IMR-90 (cell line): ENCODE measurements at regions not wholly inside any gene's neighbourhood (a gene's known extent, or its start where the extent isn't known, plus 50 kb on each side); places are given as distances from the start of the nearest gene placed in this dataset.

Source experiments
- MAZ ChIP-seq: IDR thresholded peaks from 2 replicates; pipeline ENCODE4 v1.6.1; 2012; ENCODE audit warnings: low read depth, mild to moderate bottlenecking, low read length, improper control_type of control experiment, moderate library complexity, borderline replicate concordance
- RAD21 ChIP-seq: IDR thresholded peaks from 2 replicates; pipeline ENCODE4 v1.6.1; 2012; ENCODE audit warnings: low read length, improper control_type of control experiment
- SMC3 ChIP-seq: fragments of 150-350 bp; IDR thresholded peaks from 2 replicates; pipeline ENCODE4 v1.6.1; 2016; ENCODE audit warnings: low read depth, mild to moderate bottlenecking, antibody characterized with exemption, low read length, moderate library complexity

GRCh38 chr5:82993416-82993815 lies 83.8 kb downstream of the TMEM167A start:
- TF ChIP-seq MAZ (no peak), RAD21 (no peak), SMC3 (no peak)
